PC-3 (cell line): ENCODE measurements at regions not wholly inside any gene's neighbourhood (a gene's known extent, or its start where the extent isn't known, plus 50 kb on each side); places are given as distances from the start of the nearest gene placed in this dataset.

Experiments
- ATAC-seq: fragments of 200-7000 bp; cut with Tn5 transposase; 2 replicates; pipeline ENCODE4 v1.9.1; 2020; ENCODE audit warnings: mild to moderate bottlenecking, moderate library complexity
- BruUV-seq: library from RNA; stranded (reverse); fragments of 400-500 nt; replicated peaks from 2 replicates; lab custom pipeline; 2021; lab: Mats Ljungman, UMichigan
- CTCF ChIA-PET: fragments of 300-600 bp; sonication (Branson Sonifier 250); formaldehyde crosslinking; loops from one replicate; lab custom pipeline; 2022; ENCODE audit warnings: antibody characterized with exemption; lab: Charles Lee
- POLR2A ChIA-PET: fragments of 300-600 bp; sonication (Branson Sonifier 250); formaldehyde crosslinking; loops from one replicate; lab custom pipeline; 2022; ENCODE audit warnings: antibody characterized with exemption; ENCODE audit not compliant: unreplicated experiment; lab: Charles Lee
- DNase-seq: peaks from one replicate; pipeline ENCODE4 v3.0.0-alpha.2; 2015
- H2AFZ ChIP-seq: fragments of 300-600 bp; sonication (generic); 2 replicates; pipeline ENCODE4 v1.6.0; 2016; ENCODE audit warnings: antibody characterized with exemption, low read length
- H3F3A ChIP-seq: fragments of 300-600 bp; sonication (generic); one replicate; pipeline ENCODE4 v1.6.0; 2017; ENCODE audit warnings: antibody characterized with exemption, low read length, control low read depth, mild to moderate bottlenecking; ENCODE audit not compliant: unreplicated experiment
- H3K27ac ChIP-seq: fragments of 300-600 bp; sonication (generic); 2 replicates; pipeline ENCODE4 v1.5.1; 2016; ENCODE audit warnings: mild to moderate bottlenecking, low read length
- H3K27me3 ChIP-seq: fragments of 300-600 bp; sonication (generic); 2 replicates; pipeline ENCODE4 v1.6.1; 2016; ENCODE audit warnings: low read length, mixed read lengths
- H3K36me3 ChIP-seq: fragments of 300-600 bp; sonication (generic); 2 replicates; pipeline ENCODE4 v1.6.1; 2016; ENCODE audit warnings: low read depth, mixed run types, low read length, mixed read lengths
- H3K4me1 ChIP-seq: fragments of 300-600 bp; sonication (generic); 2 replicates; pipeline ENCODE4 v1.5.1; 2016; ENCODE audit warnings: low read length; ENCODE audit not compliant: insufficient read depth
- H3K4me2 ChIP-seq: fragments of 300-600 bp; sonication (generic); 2 replicates; pipeline ENCODE4 v1.6.0; 2016; ENCODE audit warnings: low read length
- H3K4me3 ChIP-seq: fragments of 300-600 bp; sonication (generic); 2 replicates; pipeline ENCODE4 v1.5.1; 2016; ENCODE audit warnings: mild to moderate bottlenecking, low read length, mixed read lengths
- H3K79me2 ChIP-seq: fragments of 300-600 bp; sonication (generic); 2 replicates; pipeline ENCODE4 v1.6.1; 2017; ENCODE audit warnings: low read length, mixed read lengths
- H3K9ac ChIP-seq: fragments of 300-600 bp; sonication (generic); 2 replicates; pipeline ENCODE4 v1.6.0; 2016; ENCODE audit warnings: mild to moderate bottlenecking, low read length
- H3K9me2 ChIP-seq: fragments of 300-600 bp; sonication (generic); replicated peaks from 2 replicates; pipeline ENCODE4 v1.6.1; 2016; ENCODE audit warnings: mixed run types, low read length, mixed read lengths
- H3K9me3 ChIP-seq: fragments of 300-600 bp; sonication (generic); 2 replicates; pipeline ENCODE4 v1.6.1; 2016; ENCODE audit warnings: low read length, mixed read lengths
- H4K20me1 ChIP-seq: fragments of 300-600 bp; sonication (generic); 2 replicates; pipeline ENCODE4 v1.6.1; 2016; ENCODE audit warnings: low read length, mixed read lengths
- CTCF ChIP-seq: fragments of 300-600 bp; sonication (generic); conservative IDR thresholded peaks from 2 replicates; pipeline ENCODE4 v1.5.1; 2017; ENCODE audit warnings: antibody characterized with exemption, low read depth, mild to moderate bottlenecking, low read length
- EZH2 ChIP-seq: fragments of 300-600 bp; sonication (generic); IDR thresholded peaks from one replicate; pipeline ENCODE4 v1.6.1; 2017; ENCODE audit warnings: antibody characterized with exemption, mild to moderate bottlenecking, low read length; ENCODE audit not compliant: unreplicated experiment
- EZH2phosphoT487 ChIP-seq: fragments of 300-600 bp; sonication (generic); IDR thresholded peaks from 2 replicates; pipeline ENCODE4 v1.6.1; 2018; ENCODE audit warnings: mild to moderate bottlenecking, antibody characterized with exemption, low read length, borderline replicate concordance
- intact Hi-C: fragments of 100-400 bp; cut with micrococcal nuclease; formaldehyde crosslinking; loops from 2 replicates; pipeline ENCODE4 v1.9.0; 2023

DNA sequence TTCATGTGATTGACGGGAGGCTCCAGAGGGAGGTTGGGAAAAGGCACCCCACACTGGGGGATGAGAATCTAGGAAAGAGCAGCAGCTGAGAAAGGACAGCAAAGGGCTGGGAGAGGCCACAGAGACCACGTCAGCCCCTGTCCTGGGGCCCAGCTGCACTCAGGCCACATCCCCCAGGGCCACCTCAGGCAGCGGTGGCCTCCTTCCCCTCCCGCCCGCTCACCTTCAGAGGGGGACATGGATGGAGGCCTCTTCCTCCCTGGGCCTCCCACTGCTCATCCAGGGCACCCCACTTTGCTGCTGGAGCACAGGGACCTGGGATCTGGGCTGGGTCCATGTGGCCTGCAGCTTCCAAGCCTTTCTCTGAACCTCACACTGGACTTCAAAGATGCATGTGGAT is 199.8 kb upstream of the HDAC4 start:
- Histone ChIP-seq H3K4me1 (no peaks in the 10 kb centered on the region), H3K36me3 (no peaks in the 10 kb centered on the region), H3K27ac (no peak overlapping the region), H3K9ac (no peak overlapping the region), H3K4me2 (no peak overlapping the region), H3K27me3 (peaks cover 93% of the 10 kb centered on the region), H3K4me3 (no peak overlapping the region), H3K9me2 (no peaks in the 10 kb centered on the region), H3K9me3 (no peaks in the 10 kb centered on the region), H3F3A (no peaks in the 10 kb centered on the region), H4K20me1 (no peaks in the 10 kb centered on the region), H3K79me2 (no peaks in the 10 kb centered on the region), H2AFZ (no peak overlapping the region)
- ChIA-PET CTCF (no interaction called here), POLR2A (no interaction called here)
- ATAC-seq (no peak), DNase-seq (no peak)
- intact Hi-C loops: no loop called here
- TF ChIP-seq EZH2: no peak
- no peak for TF ChIP-seq CTCF
- TF ChIP-seq EZH2phosphoT487: no peak
- BruUV-seq: no TSS peak

GRCh38 chr2:239600001-239600593 is 199.3 kb upstream of the HDAC4 start:
- Histone ChIP-seq H3K9me2 (no peaks in the 10 kb centered on the region), H3K9me3 (no peaks in the 10 kb centered on the region), H2AFZ (no peak overlapping the region), H3K9ac (no peak overlapping the region), H3F3A (no peaks in the 10 kb centered on the region), H3K27ac (no peak overlapping the region), H3K36me3 (no peaks in the 10 kb centered on the region), H3K4me3 (no peak overlapping the region), H3K27me3 (peaks cover 87% of the 10 kb centered on the region), H3K4me2 (no peak overlapping the region), H3K79me2 (no peaks in the 10 kb centered on the region), H3K4me1 (no peaks in the 10 kb centered on the region), H4K20me1 (no peaks in the 10 kb centered on the region)
- intact Hi-C loops: no loop called here
- ATAC-seq (no peak), DNase-seq (no peak)
- TF ChIP-seq EZH2: no peak
- no peak for TF ChIP-seq EZH2phosphoT487
- no peak for TF ChIP-seq CTCF
- ChIA-PET POLR2A (no interaction called here), CTCF (no interaction called here)
- BruUV-seq: no TSS peak

- Histone ChIP-seq H3K4me2 (no peak overlapping the region), H3K9me3 (no peaks in the 10 kb centered on the region)
- CTCF ChIA-PET: no interaction called here
Observed at GRCh38 chr2:239599299-239599698, 198.5 kb upstream of the HDAC4 start.

More at GRCh38 chr2:239599299-239599698, 198.5 kb upstream of the HDAC4 start:
- Histone ChIP-seq H3K27me3 (peaks cover 80% of the 10 kb centered on the region), H2AFZ (no peak overlapping the region), H3K4me1 (no peaks in the 10 kb centered on the region), H3K79me2 (no peaks in the 10 kb centered on the region), H3K27ac (no peak overlapping the region), H3K4me3 (no peak overlapping the region), H3K9ac (no peak overlapping the region), H4K20me1 (no peaks in the 10 kb centered on the region), H3F3A (no peaks in the 10 kb centered on the region), H3K36me3 (no peaks in the 10 kb centered on the region), H3K9me2 (no peaks in the 10 kb centered on the region)
- intact Hi-C loops: no loop called here
- POLR2A ChIA-PET: no interaction called here
- no TSS peak for BruUV-seq
- no peak for TF ChIP-seq EZH2phosphoT487
- TF ChIP-seq CTCF: no peak
- TF ChIP-seq EZH2: no peak
- no peak for ATAC-seq
- DNase-seq: no peak
